Activated naive CD8-positive, alpha-beta T cell treated with anti-CD3 and anti-CD28 coated beads, Interleukin-2, amount 50 U/mL, for 24 hours (primary cell): ENCODE measurements at regions not wholly inside any gene's neighbourhood (a gene's known extent, or its start where the extent isn't known, plus 50 kb on each side); places are given as distances from the start of the nearest gene placed in this dataset.

Experiments used
- ATAC-seq: fragments of 150-1000 bp; cut with Tn5 transposase; one replicate; pipeline ENCODE4 v1.10.0; 2021
- DNase-seq: peaks from one replicate; pipeline ENCODE4 v3.0.0; 2021
- H3K27ac Mint-ChIP-seq: one replicate; pipeline ENCODE4 v1.8.0; 2021; ENCODE audit warnings: mild to moderate bottlenecking, mixed read lengths
- H3K27me3 Mint-ChIP-seq: one replicate; pipeline ENCODE4 v1.8.0; 2021; ENCODE audit warnings: mixed read lengths
- H3K36me3 Mint-ChIP-seq: one replicate; pipeline ENCODE4 v1.8.0; 2021; ENCODE audit warnings: low read depth, mixed read lengths
- H3K4me1 Mint-ChIP-seq: one replicate; pipeline ENCODE4 v1.8.0; 2021; ENCODE audit warnings: mixed read lengths
- H3K4me3 Mint-ChIP-seq: one replicate; pipeline ENCODE4 v1.8.0; 2021; ENCODE audit warnings: mild to moderate bottlenecking, moderate library complexity, mixed read lengths
- H3K9me3 Mint-ChIP-seq: one replicate; pipeline ENCODE4 v1.8.0; 2021; ENCODE audit warnings: mixed read lengths

- H3K27me3 Mint-ChIP-seq, result peaks cover 27% of the 10 kb centered on the region
- H3K27ac Mint-ChIP-seq, result no peak overlapping the region
- H3K4me3 Mint-ChIP-seq, result no peak overlapping the region
- no peaks in the 10 kb centered on the region for H3K9me3 Mint-ChIP-seq
- H3K4me1 Mint-ChIP-seq, result no peaks in the 10 kb centered on the region
- DNase-seq (no peak), ATAC-seq (no peak)
- no peaks in the 10 kb centered on the region for H3K36me3 Mint-ChIP-seq
These were observed 58.4 kb upstream of the EN2 start for GRCh38 chr7:155399577-155399976.

GRCh38 chr7:155401231-155401630 lies 56.7 kb upstream of the EN2 start:
- no peaks in the 10 kb centered on the region for H3K9me3 Mint-ChIP-seq
- no peak overlapping the region for H3K4me3 Mint-ChIP-seq
- no peak overlapping the region for H3K27ac Mint-ChIP-seq
- DNase-seq, result no peak
- H3K36me3 Mint-ChIP-seq, result no peaks in the 10 kb centered on the region
- peaks cover 6% of the 10 kb centered on the region for H3K4me1 Mint-ChIP-seq
- peaks cover 30% of the 10 kb centered on the region for H3K27me3 Mint-ChIP-seq
- ATAC-seq, result no peak

GRCh38 chr7:155401884-155402283 lies 56.0 kb upstream of the EN2 start:
- H3K9me3 Mint-ChIP-seq, result no peaks in the 10 kb centered on the region
- H3K4me3 Mint-ChIP-seq, result no peak overlapping the region
- DNase-seq (no peak), ATAC-seq (no peak)
- peaks cover 34% of the 10 kb centered on the region for H3K27me3 Mint-ChIP-seq
- H3K4me1 Mint-ChIP-seq, result peaks cover 6% of the 10 kb centered on the region
- no peak overlapping the region for H3K27ac Mint-ChIP-seq
- no peaks in the 10 kb centered on the region for H3K36me3 Mint-ChIP-seq

GRCh38 chr7:155402941-155403340 lies 55.0 kb upstream of the EN2 start:
- H3K27me3 Mint-ChIP-seq, result peaks cover 34% of the 10 kb centered on the region
- H3K4me3 Mint-ChIP-seq, result no peak overlapping the region
- no peaks in the 10 kb centered on the region for H3K9me3 Mint-ChIP-seq
- H3K27ac Mint-ChIP-seq, result no peak overlapping the region
- DNase-seq (no peak), ATAC-seq (no peak)
- peaks cover 6% of the 10 kb centered on the region for H3K4me1 Mint-ChIP-seq
- no peaks in the 10 kb centered on the region for H3K36me3 Mint-ChIP-seq

- Mint-ChIP-seq H3K27me3 (peaks cover 39% of the 10 kb centered on the region), H3K36me3 (no peaks in the 10 kb centered on the region), H3K4me1 (peaks cover 6% of the 10 kb centered on the region), H3K9me3 (no peaks in the 10 kb centered on the region), H3K4me3 (no peak overlapping the region), H3K27ac (no peak overlapping the region)
- DNase-seq (no peak), ATAC-seq (no peak)
These were observed 53.0 kb upstream of the EN2 start for GRCh38 chr7:155404976-155405375.

- ATAC-seq, result peak; percentile 29
- H3K27ac Mint-ChIP-seq, result no peak overlapping the region
- H3K36me3 Mint-ChIP-seq, result no peaks in the 10 kb centered on the region
- no peak overlapping the region for H3K4me3 Mint-ChIP-seq
- H3K9me3 Mint-ChIP-seq, result no peaks in the 10 kb centered on the region
- peak; percentile 12 for DNase-seq
- H3K27me3 Mint-ChIP-seq, result peaks cover 36% of the 10 kb centered on the region
- H3K4me1 Mint-ChIP-seq, result peaks cover 6% of the 10 kb centered on the region
These were observed 52.3 kb upstream of the EN2 start for GRCh38 chr7:155405399-155406318.

- no peak overlapping the region for H3K27ac Mint-ChIP-seq
- no peak overlapping the region for H3K4me3 Mint-ChIP-seq
- H3K27me3 Mint-ChIP-seq, result peaks cover 39% of the 10 kb centered on the region
- no peaks in the 10 kb centered on the region for H3K9me3 Mint-ChIP-seq
- H3K4me1 Mint-ChIP-seq, result peaks cover 6% of the 10 kb centered on the region
- no peak for DNase-seq
- ATAC-seq, result no peak
- H3K36me3 Mint-ChIP-seq, result no peaks in the 10 kb centered on the region
These were observed 50.1 kb upstream of the EN2 start for GRCh38 chr7:155407799-155408198.
